ENCODE measurements at regions not wholly inside any gene's neighbourhood (a gene's known extent, or its start where the extent isn't known, plus 50 kb on each side); places are given as distances from the start of the nearest gene placed in this dataset.
A peak's percentile ranks its signal among the peaks of the same experiment; 100 is the strongest.
"Not testable (repeated sequence)": the region's sequence is repeated elsewhere in the genome, so short reads cannot be mapped to it uniquely, and the experiment has no call there.

DNA sequence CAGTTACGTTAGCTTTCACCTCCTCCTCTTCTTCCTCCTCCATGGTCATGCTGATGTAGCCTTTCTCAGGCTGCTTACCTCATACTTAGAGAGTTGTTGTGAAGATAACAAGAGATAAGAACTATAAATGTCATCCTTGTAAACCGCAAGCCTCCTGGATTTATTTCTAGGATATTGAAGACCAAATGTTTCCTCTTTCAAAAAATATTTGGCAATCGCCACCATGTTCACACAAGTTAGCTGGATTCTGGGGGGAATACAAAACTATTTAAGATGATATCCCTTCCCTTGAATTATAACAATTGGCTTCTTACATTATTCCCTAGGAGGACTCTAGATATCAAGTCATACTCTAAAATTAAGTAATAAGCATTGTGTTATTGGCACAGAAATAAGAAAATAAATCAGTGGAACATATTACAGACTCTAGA, 99.8 kb upstream of the PLEKHG1 start:
- no peak for DNase-seq

DNA sequence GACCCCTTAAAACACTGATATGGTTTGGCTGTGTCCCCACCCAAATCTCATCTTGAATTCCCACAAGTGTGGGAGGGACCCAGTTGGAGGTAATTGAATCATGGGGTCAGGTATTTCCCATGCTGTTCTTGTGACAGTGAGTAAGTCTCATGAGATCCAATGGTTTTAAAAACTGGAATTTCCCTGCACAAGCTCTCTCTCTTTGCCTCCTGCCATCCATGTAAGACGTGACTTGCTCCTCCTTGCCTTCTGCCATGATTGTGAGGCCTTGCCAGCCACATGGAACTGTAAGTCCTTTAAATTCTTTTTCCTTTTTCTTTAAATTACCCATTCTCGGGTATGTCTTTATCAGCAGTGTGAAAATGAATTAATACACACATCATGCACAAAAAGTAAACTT, 99.1 kb upstream of the PLEKHG1 start:
- DNase-seq, result not testable (repeated sequence)

DNA sequence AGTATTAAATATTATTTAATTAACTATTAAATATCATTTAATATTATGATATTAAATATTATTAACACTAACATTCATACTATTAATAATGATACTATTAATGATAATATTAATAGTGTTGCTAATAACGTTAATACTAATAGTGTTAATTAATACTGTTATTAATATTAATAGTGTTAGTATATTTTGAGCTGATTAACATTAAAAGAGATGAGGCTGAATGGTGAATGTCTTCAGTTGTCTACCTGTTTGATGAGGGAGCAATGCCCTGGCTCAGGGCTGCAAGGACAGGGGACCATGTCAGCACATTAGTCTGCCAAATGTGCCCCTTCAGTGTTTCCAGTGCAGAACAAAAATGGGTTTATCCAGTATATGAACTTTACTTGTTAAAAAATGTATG, 96.6 kb upstream of the PLEKHG1 start:
- DNase-seq, result no peak

DNA sequence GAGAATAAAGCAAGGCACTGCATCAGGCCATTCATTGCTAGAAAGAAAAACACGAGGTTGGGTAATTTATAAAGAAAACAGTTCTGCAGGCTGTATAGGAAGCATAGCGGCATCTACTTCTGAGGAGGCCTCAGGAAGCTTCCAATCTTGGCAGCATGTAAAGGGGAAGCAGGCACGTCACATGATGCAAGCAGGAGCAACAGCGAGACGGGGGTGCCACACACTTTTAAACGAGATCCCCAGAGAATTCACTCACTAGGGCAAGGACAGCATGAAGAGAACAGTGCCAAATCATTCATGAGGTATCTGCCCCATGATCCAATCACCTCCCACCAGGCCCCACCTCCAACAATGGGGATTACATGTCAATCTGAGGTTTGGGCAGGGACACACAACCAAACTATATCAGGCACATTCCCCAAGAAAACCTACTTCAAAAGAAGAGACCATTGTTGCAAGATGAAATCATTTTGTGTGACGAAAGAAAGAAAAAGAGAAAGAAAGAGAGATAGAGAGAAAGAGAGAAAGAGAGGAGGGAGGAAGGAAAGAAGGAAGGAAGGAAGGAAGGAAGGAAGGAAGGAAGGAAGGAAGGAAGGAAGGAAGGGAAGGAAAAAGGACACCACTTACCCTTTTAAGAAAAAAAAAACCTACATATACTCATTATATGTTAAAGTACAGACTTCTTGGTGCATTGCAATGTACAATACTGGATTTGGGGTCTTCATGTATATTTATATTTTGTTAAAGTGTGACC, 95.9 kb upstream of the PLEKHG1 start:
- no peak for DNase-seq

DNA sequence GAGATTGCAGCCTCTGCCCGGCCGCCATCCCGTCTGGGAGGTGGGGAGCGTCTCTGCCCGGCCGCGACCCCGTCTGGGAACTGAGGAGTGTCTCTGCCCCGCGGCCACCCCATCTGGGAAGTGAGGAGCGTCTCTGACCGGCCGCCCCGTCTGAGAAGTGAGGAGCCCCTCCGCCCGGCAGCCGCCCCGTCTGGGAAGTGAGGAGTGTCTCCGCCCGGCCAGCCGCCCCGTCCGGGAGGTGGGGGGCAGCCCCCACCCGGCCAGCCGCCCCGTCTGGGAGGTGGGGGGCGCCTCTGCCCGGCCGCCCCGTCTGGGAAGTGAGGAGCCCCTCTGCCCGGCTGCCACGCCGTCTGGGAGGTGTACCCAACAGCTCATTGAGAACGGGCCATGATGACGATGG, 92.3 kb upstream of the PLEKHG1 start:
- DNase-seq, result not testable (repeated sequence)

DNA sequence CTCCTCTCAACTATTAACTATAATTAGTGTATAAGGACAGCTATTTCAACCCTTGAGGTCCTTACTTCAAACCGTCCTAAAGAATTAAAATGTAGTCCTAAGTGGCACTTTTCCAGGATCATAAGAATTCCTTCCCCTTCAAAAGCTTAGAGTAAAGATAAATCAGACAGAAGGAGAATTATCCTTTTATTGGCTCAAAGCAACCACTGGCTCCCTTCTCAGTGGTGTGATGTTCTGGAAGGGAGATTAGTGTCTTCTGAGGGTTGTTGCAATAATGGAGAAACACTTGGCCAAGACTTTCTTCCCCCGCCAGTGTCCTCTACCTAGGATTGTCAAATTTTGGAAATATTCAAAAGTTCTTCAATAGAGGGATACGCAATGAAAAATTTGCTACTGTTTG, 89.1 kb upstream of the PLEKHG1 start:
- no peak for DNase-seq

DNA sequence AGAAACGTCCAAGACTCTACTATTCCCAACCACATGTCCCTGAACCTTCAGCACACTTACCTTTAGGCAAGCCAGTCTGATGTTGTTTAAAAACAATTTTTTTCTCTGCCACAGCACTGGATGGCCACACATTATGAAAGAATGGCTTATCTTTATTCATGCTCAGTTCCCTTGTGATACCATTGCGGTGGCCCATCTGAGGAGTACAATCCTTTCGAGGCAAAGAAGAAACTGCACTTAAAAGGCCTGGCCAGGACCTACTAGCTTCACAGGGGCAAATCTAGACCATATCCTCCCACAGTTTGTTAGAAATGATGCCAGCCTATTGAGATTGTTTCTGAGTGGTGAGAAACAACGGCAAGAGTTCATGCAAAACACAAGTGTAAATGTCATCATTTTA, 88.4 kb upstream of the PLEKHG1 start:
- DNase-seq, result no peak

DNA sequence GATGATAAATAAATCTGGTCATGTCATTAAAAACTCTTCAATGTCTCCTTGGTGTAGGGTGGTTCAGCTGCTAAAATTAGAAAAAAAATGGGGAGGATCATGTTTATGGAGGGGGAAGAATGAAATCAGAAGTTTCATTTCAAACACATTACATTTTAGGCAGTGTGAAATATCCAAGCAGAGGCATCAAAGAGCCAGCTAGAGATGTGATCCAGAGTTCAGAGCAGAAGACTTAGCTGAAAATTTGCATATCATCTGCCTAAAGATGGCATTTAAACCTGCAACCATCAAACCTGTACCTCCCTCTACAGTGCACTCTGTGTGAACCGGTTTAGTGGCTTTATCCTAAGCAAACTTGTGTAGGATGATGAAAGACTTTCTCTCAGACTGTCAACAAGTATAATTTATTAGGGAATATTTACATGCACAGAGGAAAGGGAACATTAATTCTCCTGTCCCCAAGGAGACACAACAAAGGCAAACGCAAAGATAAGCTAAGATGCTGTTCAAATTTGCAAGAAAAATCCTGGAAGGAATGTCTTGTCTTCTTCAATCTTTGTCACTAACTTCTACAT, 84.8 kb upstream of the PLEKHG1 start:
- no peak for DNase-seq

DNA sequence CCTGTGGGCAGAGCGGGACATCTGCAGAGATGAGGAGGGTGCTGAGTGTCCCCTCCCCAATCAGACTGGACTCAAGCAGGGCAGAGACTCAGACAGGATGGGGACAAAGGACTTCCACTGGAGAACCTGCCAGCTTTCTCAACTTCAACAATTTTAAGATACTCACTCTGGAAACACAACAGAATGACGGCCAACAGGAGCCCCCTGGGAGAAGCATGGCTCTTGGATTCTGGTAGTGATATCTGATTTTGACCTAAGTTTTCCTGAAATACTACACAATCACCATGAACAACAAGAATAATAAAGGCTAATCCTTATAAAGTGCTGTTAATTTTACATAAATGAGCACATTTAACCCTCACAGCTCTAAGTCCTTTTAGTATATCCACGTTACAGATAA, 83.5 kb upstream of the PLEKHG1 start:
- no peak for DNase-seq

DNA sequence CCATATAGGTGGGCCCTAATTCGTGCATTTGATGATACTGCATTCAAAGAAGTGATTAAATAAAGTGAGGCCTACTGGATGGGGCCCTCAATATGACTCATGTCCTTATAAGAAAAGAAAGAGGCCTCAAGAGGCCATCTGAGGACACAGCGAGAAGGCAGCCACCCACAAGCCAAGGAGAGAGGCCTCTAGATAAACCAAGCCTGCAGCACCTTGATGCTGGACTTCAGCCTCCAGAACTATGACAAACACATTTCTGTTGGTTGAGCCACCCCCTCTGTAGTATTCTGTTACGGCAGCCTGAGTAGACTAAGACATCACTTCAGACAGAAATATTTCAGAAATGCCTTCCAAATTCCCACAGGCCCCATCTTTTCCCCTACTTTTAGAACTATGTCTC, 82.5 kb upstream of the PLEKHG1 start:
- no peak for DNase-seq

DNA sequence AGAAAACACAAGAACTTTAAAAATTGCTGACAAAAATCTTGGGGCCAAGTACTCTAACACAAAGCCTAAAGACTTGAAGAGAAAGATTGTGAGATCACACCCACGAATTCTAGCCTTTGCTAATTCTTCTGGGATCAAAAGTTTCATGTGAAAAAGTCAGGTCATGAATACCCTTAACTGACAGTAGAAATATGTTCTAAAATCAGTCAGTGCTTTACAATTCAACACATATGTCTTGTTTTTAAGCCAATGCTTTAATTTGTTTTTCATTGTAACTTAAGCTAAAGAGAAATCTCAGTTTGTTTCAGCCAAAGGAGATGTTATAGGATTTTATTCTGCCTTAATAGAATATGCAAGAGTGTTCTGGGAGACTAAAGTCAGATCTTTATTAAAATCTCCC, 78.2 kb upstream of the PLEKHG1 start:
- DNase-seq, result no peak

DNA sequence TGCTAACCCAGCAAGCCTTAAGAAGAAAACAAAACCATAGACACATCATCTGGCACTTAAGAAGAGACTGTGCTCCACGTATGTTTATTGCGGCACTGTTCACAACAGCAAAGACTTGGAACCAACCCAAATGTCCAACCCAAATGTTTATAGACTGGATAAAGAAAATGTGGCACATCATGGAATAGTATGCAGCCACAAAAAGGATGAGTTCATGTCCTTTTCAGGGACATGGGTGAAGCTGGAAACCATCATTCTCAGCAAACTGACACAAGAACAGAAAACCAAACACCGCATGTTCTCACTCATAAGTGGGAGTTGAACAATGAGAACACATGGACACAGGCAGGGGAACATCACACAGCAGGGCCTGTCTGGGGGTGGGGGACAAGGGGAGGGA, 76.5 kb upstream of the PLEKHG1 start:
- DNase-seq, result not testable (repeated sequence)

DNA sequence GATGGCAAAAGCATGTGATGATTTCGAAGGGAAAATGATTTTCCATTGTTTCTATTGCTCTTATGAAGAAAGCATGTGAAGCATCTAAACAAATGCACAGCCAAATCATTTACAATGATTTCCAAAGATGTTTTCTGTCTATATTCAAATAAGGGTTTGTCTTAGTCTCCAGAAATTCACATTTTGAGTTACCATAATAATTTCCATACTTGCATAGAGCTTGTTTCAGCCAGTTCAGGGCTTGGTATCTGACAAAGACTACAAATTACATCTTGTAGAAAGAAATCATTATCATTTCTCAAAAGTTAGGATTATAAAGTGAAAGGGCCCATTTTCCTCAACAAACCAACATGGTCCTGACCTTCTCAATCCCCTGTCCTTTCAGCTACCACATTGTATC, 74.4 kb upstream of the PLEKHG1 start:
- no peak for DNase-seq

DNA sequence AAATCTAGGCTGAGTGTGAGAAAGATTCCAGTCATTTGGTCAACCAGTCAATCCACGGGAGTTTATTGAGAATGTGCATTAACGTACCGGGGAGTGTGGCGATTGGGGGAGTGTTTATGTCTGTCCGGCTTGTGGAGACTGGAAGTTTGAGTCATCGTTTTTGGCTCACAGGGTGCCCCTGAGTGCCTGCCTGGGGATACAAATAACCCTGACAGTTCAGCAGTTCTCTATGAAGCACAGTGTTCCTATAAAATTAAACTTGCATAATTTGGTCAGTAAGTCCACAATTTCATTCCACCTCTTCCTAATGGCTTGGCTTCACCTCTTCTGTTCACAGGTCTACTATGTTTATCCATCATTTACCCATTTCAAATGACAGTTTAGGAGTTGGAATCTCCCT, 72.6 kb upstream of the PLEKHG1 start:
- DNase-seq, result peak; percentile 10

DNA sequence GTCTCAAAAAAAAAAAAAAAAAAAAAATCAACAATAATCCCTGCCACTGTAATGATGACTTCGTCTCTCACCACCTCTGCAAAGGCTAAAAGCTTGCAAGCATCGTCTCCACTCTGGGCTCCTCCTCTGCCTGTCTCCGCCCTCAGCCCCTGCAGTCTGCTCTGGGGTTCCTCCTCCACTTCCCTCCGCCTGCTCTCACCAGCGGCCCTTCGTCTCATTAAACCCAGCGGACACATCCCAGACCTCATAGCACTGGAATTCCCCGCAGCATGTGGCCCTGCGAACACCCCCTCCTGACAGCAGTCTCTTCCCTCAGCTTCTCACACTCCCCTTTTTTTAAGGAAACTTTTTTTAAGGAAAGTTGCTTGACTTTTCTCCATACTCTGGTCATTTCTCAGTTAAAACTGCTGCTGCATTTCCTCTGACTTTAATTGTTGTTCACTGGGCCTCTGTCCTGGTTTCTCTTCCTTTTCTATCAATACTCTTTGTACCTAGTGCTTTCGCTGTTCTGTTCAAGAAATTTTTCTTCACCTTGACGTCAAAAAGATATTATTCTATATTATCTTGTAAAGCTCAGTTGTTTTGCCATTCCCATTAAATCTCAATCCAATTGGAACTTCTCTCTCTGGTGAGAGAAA, 70.9 kb upstream of the PLEKHG1 start:
- DNase-seq, result peak; percentile 41

DNA sequence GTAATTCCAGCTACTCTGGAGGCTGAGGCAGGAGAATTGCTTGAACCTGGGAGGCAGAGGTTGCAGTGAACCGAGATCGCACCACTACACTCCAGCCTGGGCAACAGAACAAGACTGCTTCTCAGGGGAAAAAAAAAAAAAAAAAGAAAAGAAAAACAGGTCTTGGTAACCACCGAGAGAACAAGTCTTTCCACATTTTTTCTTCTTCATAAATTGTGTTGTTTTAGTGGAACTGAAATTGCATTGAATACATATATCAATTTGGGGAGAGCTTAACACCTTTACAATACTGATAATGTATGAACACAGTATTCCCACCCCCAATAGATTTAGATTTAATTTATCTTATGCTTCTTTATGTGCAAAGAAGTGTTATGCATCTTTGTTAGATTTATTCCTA, 70.0 kb upstream of the PLEKHG1 start:
- no peak for DNase-seq

DNA sequence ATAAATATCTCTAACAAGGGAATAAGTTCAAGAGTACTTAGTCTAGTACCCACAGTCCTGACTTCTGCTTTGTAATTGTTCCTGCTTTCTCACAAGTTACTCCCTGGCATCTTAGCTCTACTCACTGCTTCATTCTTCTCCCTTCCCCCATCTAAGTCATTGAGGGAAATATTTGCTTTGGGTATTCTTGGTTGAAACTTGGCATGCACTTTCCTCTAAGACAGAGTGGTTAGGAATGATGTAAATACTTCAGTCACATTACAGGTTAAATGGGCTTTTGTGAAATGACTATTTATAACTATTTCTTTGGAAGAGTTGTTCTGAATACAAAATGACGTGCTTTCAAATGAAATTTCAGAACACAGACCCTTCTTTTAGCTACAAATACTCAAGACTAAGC, 67.7 kb upstream of the PLEKHG1 start:
- DNase-seq, result no peak

DNA sequence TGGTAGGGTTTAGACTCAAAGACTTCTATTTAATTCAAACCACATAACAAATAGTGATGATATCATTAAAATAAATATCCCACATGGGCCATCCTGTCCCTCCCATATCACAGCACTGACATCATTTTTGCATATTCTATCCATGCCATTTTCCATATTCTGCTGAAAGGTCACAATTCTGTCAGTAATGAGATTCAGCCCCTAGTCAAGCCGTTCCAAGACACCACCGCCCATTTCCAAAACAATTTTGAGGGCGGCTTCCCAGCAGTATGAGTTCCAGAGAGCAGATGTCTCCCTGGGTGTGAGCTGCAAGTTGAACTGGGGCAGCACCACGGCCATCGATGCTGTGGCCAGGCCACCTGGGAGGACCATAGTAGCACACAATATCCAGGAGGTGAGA, 65.1 kb upstream of the PLEKHG1 start:
- DNase-seq, result no peak

DNA sequence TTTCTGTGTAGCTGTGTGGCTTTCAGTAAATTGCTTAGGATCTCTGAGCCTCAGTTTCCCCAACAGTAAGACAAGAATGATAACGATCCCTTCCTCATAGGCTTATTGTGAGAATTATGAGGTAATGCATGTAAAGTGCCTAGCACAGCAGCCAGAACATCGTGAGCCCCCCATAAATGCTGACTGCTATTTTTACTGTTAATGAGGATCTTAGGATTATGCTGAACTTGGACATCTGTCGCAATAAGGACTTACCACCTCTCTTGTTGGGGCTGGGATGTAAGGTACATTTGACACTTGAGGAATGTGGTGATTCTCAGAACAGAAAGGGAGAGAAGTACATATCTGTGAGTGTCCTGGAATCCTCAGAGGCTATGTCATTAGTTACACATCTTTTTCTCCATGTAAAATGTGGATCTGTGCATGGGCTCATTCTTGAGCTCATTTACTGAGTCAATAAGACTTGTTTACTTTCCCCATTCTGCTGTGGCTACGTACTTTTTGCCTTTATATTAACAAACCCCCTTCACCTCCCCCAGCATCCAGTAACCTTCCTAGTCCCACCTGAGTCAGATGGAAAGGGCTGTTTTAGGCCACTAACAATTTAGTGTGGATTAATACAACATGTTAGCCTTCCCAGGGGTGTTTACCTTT, 64.4 kb upstream of the PLEKHG1 start:
- DNase-seq, result no peak

DNA sequence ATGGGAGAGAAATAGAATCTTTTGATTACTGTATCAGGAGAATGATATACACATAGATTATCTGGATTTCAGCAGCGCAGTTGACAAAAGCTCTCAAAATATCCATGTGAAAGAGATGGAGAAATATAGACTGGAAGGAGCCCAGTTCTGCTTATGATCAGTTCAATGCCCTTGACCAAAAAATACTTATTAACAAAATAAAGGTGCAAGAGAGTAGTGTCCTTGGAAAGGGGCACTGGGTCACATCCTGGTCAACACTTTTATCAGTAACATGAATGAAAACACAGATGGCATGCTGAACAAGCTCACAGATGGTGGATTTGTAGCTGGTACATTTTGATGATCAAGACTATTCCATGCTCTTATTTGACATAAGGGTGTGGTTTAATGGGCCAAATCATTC, 63.9 kb upstream of the PLEKHG1 start:
- no peak for DNase-seq

DNA sequence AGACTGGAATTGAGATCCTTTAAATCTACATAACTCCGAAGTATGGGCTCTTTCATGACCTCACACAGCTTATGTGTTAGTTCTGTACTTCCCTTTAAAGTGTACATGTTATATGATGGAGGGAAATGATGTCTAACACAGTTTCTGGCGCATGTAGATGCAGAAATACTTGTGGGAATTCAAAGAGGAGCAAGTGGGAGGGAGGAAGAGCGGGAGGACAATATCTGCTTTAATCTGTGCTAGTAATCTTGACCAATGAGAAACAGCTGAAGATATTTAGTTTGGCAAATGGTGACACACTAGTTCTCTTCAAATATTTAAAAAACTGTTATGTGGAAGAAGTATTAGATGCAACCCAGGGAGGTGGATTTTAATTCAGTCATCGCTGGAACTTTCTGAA, 62.9 kb upstream of the PLEKHG1 start:
- no peak for DNase-seq

DNA sequence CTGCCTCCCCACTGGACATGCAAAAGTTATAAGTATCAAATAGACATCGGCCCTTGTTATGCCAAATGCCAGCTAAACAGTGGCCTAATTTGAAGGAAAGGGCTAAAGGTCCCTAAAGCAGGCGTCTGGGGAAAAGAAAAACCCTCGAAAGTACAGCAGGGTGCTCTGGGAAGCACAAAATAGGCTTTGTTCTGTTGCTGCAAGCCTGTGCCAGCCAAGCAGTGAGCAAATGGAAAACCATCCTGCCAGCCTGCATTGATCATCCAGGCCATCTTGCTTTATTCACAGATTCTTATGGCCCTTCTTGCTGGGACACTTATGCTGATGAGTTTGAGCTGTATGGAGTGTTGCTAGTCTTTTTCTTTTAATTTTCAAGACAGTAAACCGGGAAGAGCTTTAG, 62.2 kb upstream of the PLEKHG1 start:
- no peak for DNase-seq

DNA sequence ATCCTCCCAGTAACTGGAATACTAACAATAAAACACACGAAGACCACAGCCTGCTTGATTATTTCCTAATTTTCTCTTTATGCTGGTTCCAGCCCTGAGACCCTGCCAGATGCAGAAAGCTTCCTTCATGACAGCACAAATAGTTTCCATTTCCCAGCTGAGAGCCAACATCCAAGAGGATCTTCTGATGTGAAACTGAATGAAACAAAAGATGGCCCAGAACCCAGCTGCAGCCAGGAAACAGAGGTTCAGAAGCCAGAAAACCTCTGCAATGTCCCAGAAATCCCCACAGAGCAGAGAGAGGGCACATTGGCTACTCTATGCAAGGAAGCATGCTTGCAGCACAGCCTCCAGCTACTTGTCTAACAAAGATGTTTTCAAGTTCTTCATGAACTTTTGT, 61.8 kb upstream of the PLEKHG1 start:
- peak; percentile 5 for DNase-seq

DNA sequence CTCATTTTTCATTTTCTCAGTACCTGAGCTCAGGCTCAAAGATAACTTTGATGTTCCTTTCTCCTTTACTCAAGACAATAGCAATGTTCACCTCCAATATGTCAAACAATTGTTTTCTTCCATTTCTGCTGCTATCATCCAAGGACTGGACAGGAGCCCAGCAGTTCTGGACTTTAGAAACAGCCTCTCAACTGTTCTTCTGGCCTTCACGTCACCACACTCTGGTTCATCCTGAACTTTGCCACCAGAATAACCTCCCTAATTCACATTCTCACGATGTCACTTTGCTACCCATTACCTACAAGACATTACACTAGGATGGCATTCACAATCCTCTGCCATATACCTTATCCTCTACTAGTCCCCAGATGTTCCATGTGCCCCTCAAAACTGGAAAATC, 60.6 kb upstream of the PLEKHG1 start:
- no peak for DNase-seq

Measured in dermis blood vessel endothelial cell (primary cell).